ENCODE measurements at regions not wholly inside any gene's neighbourhood (a gene's known extent, or its start where the extent isn't known, plus 50 kb on each side); places are given as distances from the start of the nearest gene placed in this dataset.

GRCh38 chr3:177883091-177883490 is 653.1 kb upstream of the KCNMB2 start:
- TF ChIP-seq, protein P1, sequence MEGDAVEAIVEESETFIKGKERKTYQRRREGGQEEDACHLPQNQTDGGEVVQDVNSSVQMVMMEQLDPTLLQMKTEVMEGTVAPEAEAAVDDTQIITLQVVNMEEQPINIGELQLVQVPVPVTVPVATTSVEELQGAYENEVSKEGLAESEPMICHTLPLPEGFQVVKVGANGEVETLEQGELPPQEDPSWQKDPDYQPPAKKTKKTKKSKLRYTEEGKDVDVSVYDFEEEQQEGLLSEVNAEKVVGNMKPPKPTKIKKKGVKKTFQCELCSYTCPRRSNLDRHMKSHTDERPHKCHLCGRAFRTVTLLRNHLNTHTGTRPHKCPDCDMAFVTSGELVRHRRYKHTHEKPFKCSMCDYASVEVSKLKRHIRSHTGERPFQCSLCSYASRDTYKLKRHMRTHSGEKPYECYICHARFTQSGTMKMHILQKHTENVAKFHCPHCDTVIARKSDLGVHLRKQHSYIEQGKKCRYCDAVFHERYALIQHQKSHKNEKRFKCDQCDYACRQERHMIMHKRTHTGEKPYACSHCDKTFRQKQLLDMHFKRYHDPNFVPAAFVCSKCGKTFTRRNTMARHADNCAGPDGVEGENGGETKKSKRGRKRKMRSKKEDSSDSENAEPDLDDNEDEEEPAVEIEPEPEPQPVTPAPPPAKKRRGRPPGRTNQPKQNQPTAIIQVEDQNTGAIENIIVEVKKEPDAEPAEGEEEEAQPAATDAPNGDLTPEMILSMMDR (conservative IDR thresholded peaks at IDR 0.05; ENCODE audit: low read length) = no peak
- H3K4me1 ChIP-seq (ENCODE audit: insufficient read depth, low read length, poor library complexity, severe bottlenecking) = peaks cover 4% of the 10 kb centered on the region
- H3K9me2 ChIP-seq (replicated peaks; ENCODE audit: low read depth, low read length) = no peaks in the 10 kb centered on the region
- no peak overlapping the region for H3K4me3 ChIP-seq (ENCODE audit: low read length, poor library complexity, severe bottlenecking)
- H3K79me2 ChIP-seq (ENCODE audit: insufficient read depth, low read length) = no peaks in the 10 kb centered on the region
- H4K20me1 ChIP-seq (ENCODE audit: insufficient read depth, low read length, poor library complexity, severe bottlenecking) = no peaks in the 10 kb centered on the region
- no peak overlapping the region for H2AFZ ChIP-seq (ENCODE audit: low read length)
- H3K36me3 ChIP-seq (ENCODE audit: insufficient read depth, low read length) = no peaks in the 10 kb centered on the region
- no peaks in the 10 kb centered on the region for H3K27me3 ChIP-seq (ENCODE audit: insufficient read depth, low read length, poor library complexity, severe bottlenecking)
- H3K9me3 ChIP-seq (ENCODE audit: insufficient read depth, low read depth, low read length) = no peaks in the 10 kb centered on the region
- H3K9ac ChIP-seq (ENCODE audit: low read depth, low read length, poor library complexity, severe bottlenecking) = no peak overlapping the region
- no peaks in the 10 kb centered on the region for H3F3A ChIP-seq (ENCODE audit: low read depth)
- no peak overlapping the region for H3K4me2 ChIP-seq (ENCODE audit: low read depth, low read length, poor library complexity, severe bottlenecking)

DNA sequence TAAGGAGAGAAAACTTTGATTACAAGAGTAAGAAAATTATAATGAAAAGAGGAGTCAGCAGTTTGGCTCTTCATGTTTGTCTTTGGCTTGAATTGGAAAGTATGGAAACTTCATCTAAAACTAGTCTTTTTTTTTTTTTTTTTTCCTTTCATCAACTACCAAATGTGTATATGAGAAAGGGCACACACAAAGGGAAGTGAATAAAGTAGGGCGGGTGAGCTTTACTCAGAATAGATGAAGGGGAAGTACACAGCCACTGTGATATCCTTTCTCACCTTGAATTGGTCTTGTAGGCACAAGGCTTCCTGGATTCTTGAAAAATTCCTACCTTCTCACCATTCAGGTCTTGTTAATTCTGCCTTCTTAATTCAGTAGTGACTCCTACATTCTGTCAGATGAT is 652.3 kb upstream of the KCNMB2 start:
- H4K20me1 ChIP-seq (ENCODE audit: insufficient read depth, low read length, poor library complexity, severe bottlenecking) = no peaks in the 10 kb centered on the region
- H3K4me3 ChIP-seq (ENCODE audit: low read length, poor library complexity, severe bottlenecking) = no peak overlapping the region
- H3K27me3 ChIP-seq (ENCODE audit: insufficient read depth, low read length, poor library complexity, severe bottlenecking) = no peaks in the 10 kb centered on the region
- no peaks in the 10 kb centered on the region for H3K9me2 ChIP-seq (replicated peaks; ENCODE audit: low read depth, low read length)
- no peaks in the 10 kb centered on the region for H3K79me2 ChIP-seq (ENCODE audit: insufficient read depth, low read length)
- no peak overlapping the region for H3K4me2 ChIP-seq (ENCODE audit: low read depth, low read length, poor library complexity, severe bottlenecking)
- peaks cover 4% of the 10 kb centered on the region for H3K4me1 ChIP-seq (ENCODE audit: insufficient read depth, low read length, poor library complexity, severe bottlenecking)
- H3K9me3 ChIP-seq (ENCODE audit: insufficient read depth, low read depth, low read length) = no peaks in the 10 kb centered on the region
- TF ChIP-seq, protein P1 (conservative IDR thresholded peaks at IDR 0.05; ENCODE audit: low read length) = no peak
- TF ChIP-seq EZH2phosphoT487 (IDR thresholded peaks at IDR 0.05; ENCODE audit: borderline replicate concordance) = no peak
- H2AFZ ChIP-seq (ENCODE audit: low read length) = peak overlapping the region; percentile 9; the same call in 1 of the 2 replicates
- no peak overlapping the region for H3K9ac ChIP-seq (ENCODE audit: low read depth, low read length, poor library complexity, severe bottlenecking)
- no peaks in the 10 kb centered on the region for H3K36me3 ChIP-seq (ENCODE audit: insufficient read depth, low read length)
- no peaks in the 10 kb centered on the region for H3F3A ChIP-seq (ENCODE audit: low read depth)

DNA sequence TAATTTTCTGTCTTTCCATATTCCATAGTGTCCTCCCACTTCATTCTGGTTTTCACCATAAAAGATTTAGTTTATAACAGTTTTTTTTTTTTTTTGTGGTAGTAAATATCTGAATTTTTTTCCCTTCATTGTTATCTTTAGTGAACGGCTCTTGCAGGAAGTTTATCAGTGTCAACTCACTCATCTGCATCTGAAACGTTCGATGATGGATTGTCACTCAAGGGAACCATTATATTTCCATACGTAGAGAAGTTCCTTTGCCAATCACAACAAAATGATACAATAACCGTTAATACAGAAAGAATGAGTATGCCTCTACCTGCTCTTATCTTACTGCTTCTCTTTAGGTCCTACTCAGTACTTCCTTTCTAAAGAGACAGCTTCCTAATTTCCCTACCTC is 651.2 kb upstream of the KCNMB2 start:
- Histone ChIP-seq H3K4me1 (ENCODE audit: insufficient read depth, low read length, poor library complexity, severe bottlenecking) (peaks cover 4% of the 10 kb centered on the region), H4K20me1 (ENCODE audit: insufficient read depth, low read length, poor library complexity, severe bottlenecking) (no peaks in the 10 kb centered on the region), H3K79me2 (ENCODE audit: insufficient read depth, low read length) (no peaks in the 10 kb centered on the region), H3K9ac (ENCODE audit: low read depth, low read length, poor library complexity, severe bottlenecking) (no peak overlapping the region), H2AFZ (ENCODE audit: low read length) (no peak overlapping the region), H3K27me3 (ENCODE audit: insufficient read depth, low read length, poor library complexity, severe bottlenecking) (no peaks in the 10 kb centered on the region), H3K4me3 (ENCODE audit: low read length, poor library complexity, severe bottlenecking) (no peak overlapping the region), H3K36me3 (ENCODE audit: insufficient read depth, low read length) (no peaks in the 10 kb centered on the region), H3K9me3 (ENCODE audit: insufficient read depth, low read depth, low read length) (no peaks in the 10 kb centered on the region), H3F3A (ENCODE audit: low read depth) (no peaks in the 10 kb centered on the region), H3K9me2 (replicated peaks; ENCODE audit: low read depth, low read length) (no peaks in the 10 kb centered on the region), H3K4me2 (ENCODE audit: low read depth, low read length, poor library complexity, severe bottlenecking) (no peak overlapping the region)
- no peak for TF ChIP-seq EZH2phosphoT487 (IDR thresholded peaks at IDR 0.05; ENCODE audit: borderline replicate concordance)
- TF ChIP-seq, protein P1 (conservative IDR thresholded peaks at IDR 0.05; ENCODE audit: low read length) = no peak

All from Loucy (cell line).